HUES64 (cell line): ENCODE measurements at regions not wholly inside any gene's neighbourhood (a gene's known extent, or its start where the extent isn't known, plus 50 kb on each side); places are given as distances from the start of the nearest gene placed in this dataset.

Experiments used
- H3K27ac ChIP-seq: 2 replicates; pipeline ENCODE4 v1.7.0; 2013; ENCODE audit warnings: low read depth, low read length, inconsistent platforms
- H3K27me3 ChIP-seq: 2 replicates; pipeline ENCODE4 v1.6.1; 2013; ENCODE audit warnings: mild to moderate bottlenecking, low read length; ENCODE audit not compliant: insufficient read depth
- H3K36me3 ChIP-seq: 2 replicates; pipeline ENCODE4 v1.6.1; 2013; ENCODE audit warnings: mild to moderate bottlenecking, low read length; ENCODE audit not compliant: insufficient read depth
- H3K4me1 ChIP-seq: 2 replicates; pipeline ENCODE4 v1.6.1; 2013; ENCODE audit warnings: mild to moderate bottlenecking, low read length, moderate library complexity; ENCODE audit not compliant: insufficient read depth
- H3K4me3 ChIP-seq: 2 replicates; pipeline ENCODE4 v1.5.1; 2013; ENCODE audit warnings: mild to moderate bottlenecking, low read length, moderate library complexity
- H3K9ac ChIP-seq: 2 replicates; pipeline ENCODE4 v1.6.1; 2013; ENCODE audit warnings: mild to moderate bottlenecking, low read depth, low read length
- H3K9me3 ChIP-seq: 2 replicates; pipeline ENCODE4 v1.6.1; 2013; ENCODE audit warnings: low read depth, low read length; ENCODE audit not compliant: insufficient read depth
- WGBS: fragments of 150-250, 120-280 bp; methylation state at CpG from one replicate; pipeline ENCODE4 v1.1.7; 2013; ENCODE audit warnings: missing lambda C conversion rate; 5-methylcytosine and 5-hydroxymethylcytosine counted together

DNA sequence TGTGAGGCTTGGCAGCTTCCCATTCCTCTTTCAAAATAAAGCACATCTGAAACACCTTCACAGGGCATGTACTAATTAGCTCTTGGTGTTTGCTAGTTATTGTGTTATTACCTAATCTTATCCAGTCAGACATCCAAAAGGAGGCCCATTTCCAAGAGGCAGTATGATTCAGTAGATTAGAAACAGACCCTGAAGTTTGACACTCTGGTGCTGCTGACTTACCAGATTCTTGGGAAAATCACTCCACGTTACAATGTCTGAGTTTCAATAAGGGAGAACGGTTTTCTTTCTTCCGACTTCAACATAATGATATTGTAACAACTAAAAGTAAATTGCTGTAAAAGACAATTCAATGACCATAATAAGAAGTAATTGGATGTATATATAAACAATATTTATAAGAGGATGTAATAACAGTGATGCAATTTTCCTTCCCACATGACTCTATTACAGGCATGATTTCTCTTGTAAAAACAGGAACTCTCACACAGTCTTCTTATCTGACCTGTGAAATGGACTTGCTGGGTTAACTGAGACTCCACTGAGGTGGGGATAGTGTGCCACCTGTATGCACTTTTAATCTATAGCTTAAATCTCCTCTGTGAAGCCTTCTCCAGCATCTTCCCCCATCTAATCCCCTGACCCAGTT is 181.3 kb upstream of the ELL2 start:
- Histone ChIP-seq H3K36me3 (no peaks in the 10 kb centered on the region), H3K27ac (no peak overlapping the region), H3K4me1 (peaks cover 33% of the 10 kb centered on the region), H3K27me3 (no peaks in the 10 kb centered on the region), H3K9me3 (no peaks in the 10 kb centered on the region), H3K4me3 (no peak overlapping the region), H3K9ac (no peak overlapping the region)
- WGBS = 90% methylated on average over 1 of the region's 3 CpGs

DNA sequence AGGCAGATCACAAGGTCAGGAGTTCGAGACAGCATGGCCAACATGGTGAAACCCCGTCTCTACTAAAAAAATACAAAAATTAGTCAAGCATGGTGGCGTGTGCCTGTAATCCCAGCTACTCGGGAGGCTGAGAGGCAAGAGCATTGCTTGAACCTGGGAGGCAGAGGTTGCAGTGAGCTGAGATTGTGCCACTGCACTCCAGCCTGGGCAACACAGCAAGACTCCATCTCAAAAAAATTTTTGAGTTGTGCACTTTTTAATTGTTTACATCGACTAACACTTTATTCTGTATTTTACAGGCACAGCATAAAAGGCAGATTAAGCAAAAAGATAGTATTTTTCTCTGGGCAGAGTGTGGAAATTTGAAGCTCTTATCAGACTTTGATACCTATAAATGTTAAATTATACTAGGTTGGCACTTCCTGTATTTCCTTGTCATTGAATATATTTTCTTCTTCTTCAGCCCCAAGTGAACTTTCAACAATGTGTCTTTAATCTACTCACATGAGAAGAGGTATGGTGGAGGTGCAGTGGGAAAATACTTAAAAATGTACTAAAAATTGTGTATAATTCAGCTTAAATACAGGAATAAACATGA is 180.6 kb upstream of the ELL2 start:
- 99% methylated on average over 5 of the region's 5 CpGs for WGBS
- no peaks in the 10 kb centered on the region for H3K36me3 ChIP-seq
- no peak overlapping the region for H3K4me3 ChIP-seq
- no peak overlapping the region for H3K9ac ChIP-seq
- H3K27me3 ChIP-seq = no peaks in the 10 kb centered on the region
- peaks cover 33% of the 10 kb centered on the region for H3K4me1 ChIP-seq
- H3K9me3 ChIP-seq = no peaks in the 10 kb centered on the region
- no peak overlapping the region for H3K27ac ChIP-seq

DNA sequence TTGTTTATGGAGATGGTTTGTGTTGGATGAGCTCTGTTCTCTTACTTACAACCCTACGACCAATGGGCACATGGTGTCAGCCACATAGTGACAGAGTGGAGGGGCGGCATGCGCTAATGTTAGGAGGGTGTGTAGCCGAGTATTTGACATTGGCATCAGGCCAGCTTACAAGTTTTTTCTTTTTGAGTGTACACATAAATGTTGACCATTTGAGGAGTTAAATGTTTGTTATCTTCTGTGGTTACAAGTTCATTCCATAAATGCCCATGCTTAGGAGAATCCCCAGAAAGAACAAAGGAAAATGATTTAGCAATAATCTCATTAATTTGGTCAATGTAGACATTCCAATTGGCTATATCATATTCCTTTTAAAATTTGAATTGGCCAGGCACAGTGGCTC is 180.1 kb upstream of the ELL2 start:
- Histone ChIP-seq H3K36me3 (no peaks in the 10 kb centered on the region), H3K27ac (no peak overlapping the region), H3K9ac (no peak overlapping the region), H3K9me3 (no peaks in the 10 kb centered on the region), H3K4me1 (peaks cover 31% of the 10 kb centered on the region), H3K27me3 (no peaks in the 10 kb centered on the region), H3K4me3 (no peak overlapping the region)
- 93% methylated on average over 4 of the region's 4 CpGs for WGBS

DNA sequence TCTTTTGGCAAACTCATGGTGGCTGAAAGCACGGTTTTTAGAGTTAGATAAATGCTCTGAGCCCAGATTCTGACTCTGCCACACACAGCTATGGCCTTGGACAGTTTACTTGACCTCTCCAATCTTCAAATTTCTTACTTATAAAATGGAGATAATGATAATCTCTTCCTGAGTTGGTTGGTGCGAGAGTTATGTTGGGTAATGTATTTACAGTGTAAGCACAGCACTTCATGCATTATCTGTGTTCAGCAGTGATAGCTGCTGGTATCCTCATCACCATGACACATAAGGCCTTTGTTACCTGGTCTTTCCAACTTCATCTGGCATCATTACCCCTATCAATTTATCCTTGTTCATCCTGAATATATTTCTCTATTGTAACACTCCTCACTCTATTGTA is 178.8 kb upstream of the ELL2 start:
- Histone ChIP-seq H3K9ac (no peak overlapping the region), H3K9me3 (no peaks in the 10 kb centered on the region), H3K27ac (no peak overlapping the region), H3K4me1 (peaks cover 22% of the 10 kb centered on the region), H3K36me3 (no peaks in the 10 kb centered on the region), H3K27me3 (no peaks in the 10 kb centered on the region), H3K4me3 (no peak overlapping the region)
- 95% methylated on average over 1 of the region's 2 CpGs for WGBS

DNA sequence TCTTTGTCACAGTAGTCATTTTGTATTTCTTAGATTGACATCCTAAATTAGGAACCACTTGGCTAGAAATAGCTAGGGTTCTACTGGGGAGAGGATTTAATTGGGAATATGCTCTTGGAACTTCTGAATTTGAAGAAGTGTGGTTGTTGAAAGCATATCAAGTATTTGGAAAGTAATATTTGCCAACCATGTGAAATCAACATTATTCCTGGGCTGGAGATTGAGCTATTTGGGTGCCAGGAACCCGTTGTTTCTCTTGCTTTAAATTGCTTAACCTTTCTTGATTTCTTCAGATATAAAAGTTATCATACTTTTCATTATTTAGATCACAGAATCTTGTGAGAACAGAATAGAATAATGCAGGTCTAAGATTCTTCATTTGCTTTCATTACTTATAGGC is 178.4 kb upstream of the ELL2 start:
- H3K9ac ChIP-seq = no peak overlapping the region
- H3K4me1 ChIP-seq = peaks cover 19% of the 10 kb centered on the region
- H3K36me3 ChIP-seq = no peaks in the 10 kb centered on the region
- no peaks in the 10 kb centered on the region for H3K27me3 ChIP-seq
- WGBS = 88% methylated on average over 1 of the region's 1 CpG
- H3K4me3 ChIP-seq = no peak overlapping the region
- no peaks in the 10 kb centered on the region for H3K9me3 ChIP-seq
- no peak overlapping the region for H3K27ac ChIP-seq

DNA sequence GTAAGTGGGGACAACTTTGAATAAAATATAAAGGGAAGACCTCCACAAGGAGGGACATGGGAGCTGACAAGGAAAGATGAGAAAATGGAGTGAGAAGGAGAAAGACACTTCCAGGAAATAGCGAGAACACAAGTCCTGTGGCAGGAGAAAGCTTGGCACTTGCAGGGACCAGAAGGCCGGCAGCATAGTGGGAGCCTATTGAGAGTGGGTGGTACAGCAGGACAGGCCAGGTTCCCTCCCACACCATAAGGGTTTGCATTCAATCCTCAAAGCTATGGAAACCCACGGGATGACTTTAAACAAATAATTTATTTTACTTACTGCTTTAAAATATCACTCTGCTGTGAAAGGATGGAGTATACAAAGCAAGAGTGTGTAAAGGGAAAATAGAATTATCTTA is 173.2 kb upstream of the ELL2 start:
- WGBS = 95% methylated on average over 2 of the region's 3 CpGs
- H3K27me3 ChIP-seq = no peaks in the 10 kb centered on the region
- H3K9me3 ChIP-seq = no peaks in the 10 kb centered on the region
- H3K27ac ChIP-seq = no peak overlapping the region
- H3K36me3 ChIP-seq = no peaks in the 10 kb centered on the region
- H3K9ac ChIP-seq = no peak overlapping the region
- no peak overlapping the region for H3K4me3 ChIP-seq
- H3K4me1 ChIP-seq = no peaks in the 10 kb centered on the region; the same call in 1 of the 2 replicates

DNA sequence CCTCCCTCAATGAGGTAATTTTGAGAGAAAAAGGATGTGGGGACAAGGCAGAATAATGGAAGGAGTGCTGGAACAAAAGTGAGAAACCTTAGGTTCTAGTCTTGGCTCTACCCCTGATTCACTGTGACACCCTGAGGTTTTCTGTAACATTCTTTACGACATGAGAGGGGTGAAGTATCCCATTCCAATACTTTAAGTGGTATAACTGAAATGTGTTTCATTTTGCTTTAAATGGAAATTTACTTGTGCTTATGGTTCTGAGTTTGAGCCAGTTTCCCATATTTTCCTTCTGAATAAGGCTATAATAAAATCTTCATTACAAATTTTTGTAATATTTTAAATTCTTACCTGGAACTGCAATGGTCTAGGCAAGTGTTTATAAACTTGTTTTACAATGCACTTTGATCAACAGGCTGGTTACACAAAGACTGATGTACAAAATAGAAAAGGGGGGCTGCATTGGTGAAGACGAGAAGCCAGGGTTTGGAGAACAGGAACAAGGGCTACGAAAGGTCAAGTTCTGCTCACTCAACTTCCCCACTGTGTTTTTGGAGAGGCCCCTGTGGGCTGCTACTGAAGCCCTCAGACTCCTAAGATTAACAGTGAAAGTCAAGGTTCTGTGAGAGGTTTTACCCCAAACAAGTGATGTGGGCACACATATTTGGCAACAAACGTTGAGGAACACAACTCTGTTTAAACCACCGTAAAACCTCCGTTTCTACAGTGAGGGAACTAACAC is 171.9 kb upstream of the ELL2 start:
- Histone ChIP-seq H3K9ac (no peak overlapping the region), H3K27ac (no peak overlapping the region), H3K4me1 (no peaks in the 10 kb centered on the region; the same call in 1 of the 2 replicates), H3K9me3 (no peaks in the 10 kb centered on the region), H3K27me3 (no peaks in the 10 kb centered on the region), H3K36me3 (no peaks in the 10 kb centered on the region), H3K4me3 (no peak overlapping the region)
- WGBS = 96% methylated on average over 6 of the region's 6 CpGs

DNA sequence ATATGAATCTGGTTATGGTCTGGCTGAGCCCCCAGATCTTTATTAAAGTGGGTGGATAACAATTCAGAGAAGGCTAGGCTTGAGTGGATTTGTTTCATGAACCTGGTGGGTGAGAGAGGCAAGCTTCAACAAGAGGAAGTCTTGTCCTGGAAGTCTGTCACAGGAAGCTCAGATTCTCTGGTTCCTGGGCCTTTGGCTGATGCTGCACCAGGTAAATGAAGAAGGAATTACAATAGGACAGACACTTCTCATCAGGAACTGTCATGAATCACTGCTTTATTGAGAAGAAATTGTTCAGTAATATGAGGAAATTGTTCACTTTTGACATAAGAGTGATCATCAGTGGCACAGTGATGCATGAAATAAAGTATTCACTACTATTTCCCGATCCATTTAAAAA is 167.6 kb upstream of the ELL2 start:
- no peaks in the 10 kb centered on the region for H3K27me3 ChIP-seq
- no peak overlapping the region for H3K9ac ChIP-seq
- no peaks in the 10 kb centered on the region for H3K9me3 ChIP-seq
- no peak overlapping the region for H3K27ac ChIP-seq
- H3K4me3 ChIP-seq = no peak overlapping the region
- H3K4me1 ChIP-seq = no peaks in the 10 kb centered on the region; the same call in 1 of the 2 replicates
- no peaks in the 10 kb centered on the region for H3K36me3 ChIP-seq
- WGBS = no CpG with 5 or more reads among the region's 1 CpG

DNA sequence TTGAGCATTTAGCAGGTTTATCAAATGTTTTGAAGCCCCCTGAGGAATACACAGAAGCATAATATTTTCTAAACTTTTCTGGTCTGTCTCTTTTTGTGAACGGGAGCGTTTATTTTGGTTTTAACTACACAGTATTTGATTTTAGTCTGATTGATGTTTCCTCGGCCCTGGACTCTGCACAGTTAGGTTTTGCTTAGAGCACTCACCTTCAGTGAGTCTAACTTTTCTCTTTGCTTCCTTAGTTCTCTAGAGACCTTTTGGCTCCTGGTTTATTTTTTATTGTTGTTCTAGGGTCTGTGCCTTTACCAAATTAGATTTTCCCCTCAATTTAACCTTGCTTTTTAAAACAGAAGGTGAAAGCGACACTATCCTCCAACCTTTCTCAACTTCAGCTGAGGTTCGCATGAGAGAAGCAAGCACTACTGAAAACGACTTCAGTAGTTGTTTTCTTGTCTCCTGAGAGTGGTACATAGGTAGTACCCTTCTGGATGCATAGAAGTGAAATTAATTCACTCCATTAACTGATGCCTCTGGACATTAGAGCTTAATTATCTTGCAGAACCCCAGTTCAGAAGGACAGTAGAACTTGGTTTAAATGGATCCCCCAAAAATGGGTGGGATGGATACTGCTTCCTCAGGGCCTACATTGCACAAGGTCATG is 166.7 kb upstream of the ELL2 start:
- Histone ChIP-seq H3K36me3 (no peaks in the 10 kb centered on the region), H3K9ac (no peak overlapping the region), H3K27me3 (no peaks in the 10 kb centered on the region), H3K4me1 (no peaks in the 10 kb centered on the region; the same call in 1 of the 2 replicates), H3K9me3 (no peaks in the 10 kb centered on the region), H3K4me3 (no peak overlapping the region), H3K27ac (no peak overlapping the region)
- WGBS = 88% methylated on average over 6 of the region's 6 CpGs

DNA sequence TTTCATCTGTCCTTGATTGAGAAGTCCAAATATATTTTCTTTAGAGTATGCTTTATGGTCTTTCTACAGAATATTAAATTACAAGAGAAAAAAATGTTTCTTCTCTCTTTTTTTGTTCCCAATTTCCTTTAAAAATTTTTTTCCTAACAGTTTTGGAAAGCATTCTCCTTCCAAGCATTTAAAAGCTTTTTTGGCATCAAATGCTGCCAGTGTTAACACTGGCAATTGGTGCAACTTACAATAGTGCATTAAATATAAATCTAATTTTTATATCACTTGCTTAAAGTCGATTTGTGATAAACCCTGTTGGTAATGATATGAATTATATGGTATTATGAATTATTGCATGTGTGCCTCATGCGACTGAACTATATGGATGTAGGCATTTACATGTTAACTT is 165.9 kb upstream of the ELL2 start:
- no peaks in the 10 kb centered on the region for H3K27me3 ChIP-seq
- H3K9me3 ChIP-seq = no peaks in the 10 kb centered on the region
- H3K9ac ChIP-seq = no peak overlapping the region
- no peaks in the 10 kb centered on the region for H3K36me3 ChIP-seq
- no peaks in the 10 kb centered on the region; the same call in 1 of the 2 replicates for H3K4me1 ChIP-seq
- H3K4me3 ChIP-seq = no peak overlapping the region
- 79% methylated on average over 2 of the region's 2 CpGs for WGBS
- H3K27ac ChIP-seq = no peak overlapping the region

DNA sequence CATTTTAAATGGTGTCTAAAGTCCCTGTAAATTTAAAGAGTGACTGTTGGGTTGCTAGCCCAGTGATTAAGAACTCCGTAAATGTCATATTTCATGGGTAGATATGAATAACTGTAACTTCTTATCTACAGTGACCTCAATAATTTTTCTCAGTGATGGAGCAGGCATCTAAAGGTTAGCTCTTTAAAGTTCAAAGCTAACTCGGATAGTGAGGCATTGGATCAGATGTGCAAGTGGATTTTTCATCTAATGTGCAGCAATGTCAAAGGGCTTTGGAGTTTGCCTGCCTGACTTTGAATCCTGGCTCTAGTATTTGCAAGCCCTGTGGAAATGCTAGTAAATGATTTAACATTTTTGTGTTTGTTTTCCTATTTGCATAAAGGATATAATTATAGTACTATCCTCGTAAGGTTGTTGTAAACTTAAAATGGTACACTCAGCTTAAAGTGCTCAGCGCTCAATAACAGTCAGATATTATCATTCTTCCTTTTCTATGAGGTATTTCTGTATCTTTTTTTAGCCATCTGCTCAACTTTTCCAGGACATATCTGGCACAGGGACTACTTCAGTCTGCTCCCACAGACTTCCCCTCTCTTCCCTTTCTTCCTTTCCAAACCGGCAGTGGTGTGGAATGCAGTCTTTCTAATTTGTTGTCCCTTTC is 163.7 kb upstream of the ELL2 start:
- no peak overlapping the region for H3K27ac ChIP-seq
- H3K27me3 ChIP-seq = no peaks in the 10 kb centered on the region
- 92% methylated on average over 3 of the region's 5 CpGs for WGBS
- H3K9me3 ChIP-seq = no peaks in the 10 kb centered on the region
- no peak overlapping the region for H3K4me3 ChIP-seq
- H3K9ac ChIP-seq = no peak overlapping the region
- H3K4me1 ChIP-seq = no peaks in the 10 kb centered on the region; the same call in 1 of the 2 replicates
- no peaks in the 10 kb centered on the region for H3K36me3 ChIP-seq
